Activated CD8-positive, alpha-beta memory T cell treated with anti-CD3 and anti-CD28 coated beads for 4 hours (primary cell): ENCODE measurements at regions not wholly inside any gene's neighbourhood (a gene's known extent, or its start where the extent isn't known, plus 50 kb on each side); places are given as distances from the start of the nearest gene placed in this dataset.
"Not testable (repeated sequence)": the region's sequence is repeated elsewhere in the genome, so short reads cannot be mapped to it uniquely, and the experiment has no call there.

Source experiments
- DNase-seq, 2 donors: peaks; one replicate each; pipeline ENCODE4 v3.0.0-alpha.2; 2020; ENCODE audit warnings: low read depth in 2 of 2

DNA sequence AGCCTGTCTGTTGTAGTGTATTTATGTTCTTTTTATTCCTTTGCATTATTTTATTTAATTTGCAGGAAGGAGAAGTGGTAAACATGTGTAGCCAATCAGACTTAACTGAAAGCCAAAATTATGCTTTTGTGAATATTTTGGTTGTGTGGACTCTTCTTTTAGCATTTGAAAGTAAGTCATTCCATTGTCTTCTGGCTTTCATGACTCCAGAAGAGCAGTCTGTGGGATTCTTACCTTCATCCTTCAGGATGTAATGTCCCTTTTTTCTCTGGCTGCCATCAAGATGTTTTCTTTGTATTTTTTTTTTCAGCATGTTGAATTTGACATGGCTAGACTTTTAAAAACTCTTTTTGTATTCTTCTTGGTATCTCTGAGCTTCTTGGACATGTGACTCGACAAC lies 895.2 kb upstream of the ZEB2 start:
- DNase-seq: no peak

- DNase-seq: no peak
Measured at GRCh38 chr2:145413261-145414030, 893.5 kb upstream of the ZEB2 start.

GRCh38 chr2:145412155-145412554 lies 892.2 kb upstream of the ZEB2 start:
- no peak for DNase-seq

DNA sequence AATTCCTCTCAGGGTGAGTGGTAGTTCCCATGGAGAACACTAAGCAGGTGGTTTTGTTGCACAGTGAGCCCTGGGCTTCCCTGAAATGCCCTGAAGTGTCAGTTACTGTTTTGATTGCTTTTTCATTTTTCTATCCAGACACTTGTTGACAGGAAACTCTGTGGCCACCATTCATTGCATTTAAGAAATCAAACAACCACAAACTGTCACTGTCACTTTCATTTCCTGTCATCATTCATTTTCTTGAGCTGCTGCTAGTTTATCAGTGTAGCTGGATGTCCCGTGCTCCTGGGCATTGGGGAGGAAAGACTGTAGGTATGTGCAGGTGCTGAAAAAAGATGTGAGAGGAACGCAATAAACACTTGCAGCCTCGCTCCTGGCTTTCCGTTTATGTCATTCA lies 891.6 kb upstream of the ZEB2 start:
- no peak for DNase-seq

- DNase-seq: no peak
Measured at GRCh38 chr2:145410086-145410485, 890.2 kb upstream of the ZEB2 start.

DNA sequence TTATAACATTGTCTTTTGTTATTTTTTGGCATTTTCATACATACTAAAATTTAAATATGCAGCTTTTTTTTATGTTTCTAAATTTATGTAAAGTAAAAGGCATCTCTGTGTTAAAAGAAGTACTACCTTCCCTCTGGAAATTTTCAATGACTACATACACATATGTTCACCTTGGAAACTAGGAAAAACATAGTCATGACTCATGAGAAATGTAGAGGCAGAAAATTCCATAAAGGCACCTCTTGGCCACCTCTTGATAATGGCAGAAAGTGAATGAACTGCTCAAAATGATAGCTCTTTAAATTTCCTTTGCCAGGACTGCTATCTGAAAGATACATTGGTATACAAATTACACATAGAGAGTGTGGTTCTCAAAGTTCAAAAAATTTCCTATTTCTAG lies 889.1 kb upstream of the ZEB2 start:
- DNase-seq: no peak

GRCh38 chr2:145404690-145405089 lies 884.8 kb upstream of the ZEB2 start:
- DNase-seq: no peak

- DNase-seq: no peak
Measured at GRCh38 chr2:145402706-145403277, 882.9 kb upstream of the ZEB2 start.

DNA sequence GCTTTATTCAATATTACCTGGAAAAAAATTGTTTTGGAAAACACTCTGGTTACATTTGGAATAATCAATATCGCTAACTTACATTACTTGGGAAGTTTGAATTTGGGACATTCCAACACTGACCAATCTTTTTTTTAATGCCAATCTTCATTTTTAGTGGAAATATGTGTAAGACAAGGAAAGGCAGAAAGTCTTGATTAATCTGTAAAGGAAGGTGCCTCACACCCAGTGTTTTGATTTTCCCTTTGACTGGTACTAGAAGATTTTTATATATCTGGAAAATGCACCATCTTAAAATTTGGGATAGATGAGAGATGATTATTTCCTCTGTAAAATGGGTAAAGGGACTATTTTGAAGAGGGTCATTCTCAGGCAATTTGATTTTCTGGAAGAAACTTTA lies 879.2 kb upstream of the ZEB2 start:
- DNase-seq: no peak

DNA sequence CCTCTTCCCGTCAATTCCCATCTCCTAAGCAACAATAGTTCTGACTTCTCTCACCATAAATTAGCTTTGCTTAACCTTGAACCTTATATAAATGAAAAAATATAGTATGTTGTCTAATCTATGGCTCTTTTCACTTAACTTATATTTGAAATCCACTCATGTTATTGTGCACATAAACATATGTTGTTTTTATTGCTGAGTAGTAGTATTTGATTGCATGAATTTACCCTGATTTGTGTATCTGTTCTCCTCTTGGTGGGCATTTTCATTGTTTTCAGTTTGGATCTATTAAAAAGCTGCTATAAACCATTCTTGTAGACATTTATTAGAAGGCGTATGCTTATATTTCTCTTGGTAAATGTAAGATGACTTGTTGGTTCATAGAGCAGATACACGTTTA lies 874.3 kb upstream of the ZEB2 start:
- no peak for DNase-seq

DNA sequence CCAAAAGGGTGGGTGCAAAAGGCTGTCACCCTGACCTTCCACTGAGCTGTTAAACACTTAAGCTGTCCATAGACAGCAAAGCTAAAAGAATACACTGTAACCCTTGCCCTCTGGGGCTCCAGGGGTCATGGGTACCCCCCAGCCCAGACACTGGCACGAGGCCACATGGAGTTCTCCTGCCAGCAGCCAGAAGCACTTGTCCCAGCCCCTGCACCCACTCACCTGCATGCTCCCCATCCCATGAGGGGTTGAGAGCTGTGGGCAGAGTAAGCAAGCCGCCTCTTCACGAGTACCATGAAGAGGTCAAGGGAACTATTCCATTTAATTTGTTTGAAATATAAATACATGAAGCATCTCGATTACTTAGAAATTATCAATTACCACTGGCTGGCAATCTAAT lies 867.1 kb upstream of the ZEB2 start:
- no peak for DNase-seq

DNA sequence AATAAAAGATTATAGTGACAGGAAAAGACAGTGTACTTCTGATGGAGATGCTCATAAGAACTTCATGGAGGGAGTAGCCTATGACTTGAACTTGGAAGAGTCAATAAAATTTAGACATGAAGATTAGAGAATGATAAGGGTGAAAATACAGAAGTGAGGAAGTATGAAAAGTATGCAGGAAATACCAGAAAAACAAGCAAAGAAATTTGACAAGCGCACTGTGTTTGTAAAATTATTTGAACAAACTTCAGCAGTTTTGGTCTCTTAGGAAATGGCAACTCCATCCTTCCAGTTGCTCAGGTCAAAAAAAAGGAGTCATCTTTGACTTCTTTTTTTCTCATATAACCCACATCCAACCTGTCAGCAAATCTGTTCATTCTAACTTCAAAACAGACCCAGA lies 864.0 kb upstream of the ZEB2 start:
- DNase-seq: no peak

DNA sequence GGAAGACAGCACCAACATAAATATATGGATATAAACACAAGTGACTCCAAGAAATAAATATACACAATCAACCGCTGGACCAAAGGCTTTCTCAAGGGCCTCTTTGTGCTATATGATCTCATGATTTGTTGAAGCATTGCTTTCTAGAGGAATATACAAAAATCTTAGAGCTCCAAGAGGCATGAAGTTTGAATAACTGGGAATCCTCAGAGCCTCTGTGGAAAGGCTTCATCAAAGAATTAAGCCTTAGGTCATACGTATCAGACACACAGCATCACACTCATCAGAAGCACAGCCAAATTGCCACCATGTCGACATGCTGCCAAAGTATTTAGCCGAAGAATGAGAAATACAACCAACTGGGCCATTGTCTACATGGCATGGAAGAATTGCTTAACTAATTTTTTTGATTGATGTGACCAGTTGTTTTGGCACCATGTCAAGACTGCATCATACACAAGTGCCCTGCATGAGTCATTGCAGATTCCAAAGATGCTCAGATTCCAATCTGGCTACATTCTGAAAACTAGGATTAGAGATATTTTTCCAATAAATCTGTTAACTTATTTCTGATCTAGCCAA lies 860.6 kb upstream of the ZEB2 start:
- no peak for DNase-seq

GRCh38 chr2:145379934-145380333 lies 860.0 kb upstream of the ZEB2 start:
- DNase-seq: no peak

GRCh38 chr2:145374165-145374564 lies 854.2 kb upstream of the ZEB2 start:
- no peak for DNase-seq

DNA sequence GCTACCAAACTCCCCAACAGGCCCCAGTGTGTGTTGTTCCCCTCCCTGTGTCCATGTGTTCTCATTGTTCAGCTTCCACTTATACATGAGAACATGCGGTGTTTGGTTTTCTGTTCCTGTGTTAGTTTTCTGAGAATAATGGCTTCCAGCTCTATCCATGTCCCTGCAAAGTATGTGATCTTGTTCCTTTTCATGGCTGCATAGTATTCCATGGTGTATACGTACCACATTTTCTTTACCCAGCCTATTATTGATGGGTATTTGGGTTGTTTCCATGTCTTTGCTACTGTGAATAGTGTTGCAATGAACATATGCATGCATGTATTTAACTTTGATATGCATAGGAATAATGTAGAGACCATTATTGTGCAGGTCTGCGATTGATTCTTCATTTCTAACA lies 847.4 kb upstream of the ZEB2 start:
- not testable (repeated sequence) for DNase-seq

DNA sequence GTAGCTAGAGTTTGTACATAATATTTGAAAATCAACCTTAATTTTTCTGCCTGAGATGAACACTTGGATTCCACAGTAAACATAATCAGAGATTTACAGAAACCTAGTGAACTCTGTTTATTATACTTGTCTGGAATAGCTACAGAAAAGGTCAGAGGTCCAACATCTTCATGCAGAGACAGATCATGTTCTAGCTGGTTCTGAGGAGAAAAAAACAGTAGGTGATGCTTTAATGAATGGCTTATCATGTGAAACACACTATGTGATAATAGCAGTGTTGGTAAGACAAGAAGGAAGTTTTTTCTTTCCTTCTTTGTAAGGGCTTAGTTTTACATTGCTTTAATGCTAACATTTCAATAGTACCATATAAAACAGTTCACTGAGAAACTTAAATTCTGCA lies 846.4 kb upstream of the ZEB2 start:
- no peak for DNase-seq

GRCh38 chr2:145360129-145360790 lies 840.3 kb upstream of the ZEB2 start:
- DNase-seq: no peak

DNA sequence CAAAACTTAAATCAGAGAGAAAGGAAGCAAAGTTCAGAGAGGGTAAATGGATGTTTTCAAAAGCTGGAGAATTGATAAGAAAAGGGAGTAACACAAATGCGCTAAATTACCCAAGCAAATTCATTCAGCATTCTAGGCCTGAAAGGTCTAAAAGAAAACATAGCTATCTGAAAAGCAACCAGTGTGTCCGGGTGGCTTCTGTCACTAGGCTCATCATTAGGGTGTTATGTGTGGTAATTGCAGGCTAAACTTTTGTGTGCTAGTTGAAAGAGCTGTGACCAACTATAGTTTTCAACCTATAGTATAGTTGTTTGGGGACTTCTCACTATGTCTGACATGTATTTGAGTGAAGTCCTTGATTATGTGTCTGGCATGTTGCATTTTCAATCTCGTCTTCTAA lies 839.6 kb upstream of the ZEB2 start:
- no peak for DNase-seq

GRCh38 chr2:145356056-145356455 lies 836.1 kb upstream of the ZEB2 start:
- DNase-seq: no peak

- no peak for DNase-seq
Measured at GRCh38 chr2:145352484-145352883, 832.6 kb upstream of the ZEB2 start.

DNA sequence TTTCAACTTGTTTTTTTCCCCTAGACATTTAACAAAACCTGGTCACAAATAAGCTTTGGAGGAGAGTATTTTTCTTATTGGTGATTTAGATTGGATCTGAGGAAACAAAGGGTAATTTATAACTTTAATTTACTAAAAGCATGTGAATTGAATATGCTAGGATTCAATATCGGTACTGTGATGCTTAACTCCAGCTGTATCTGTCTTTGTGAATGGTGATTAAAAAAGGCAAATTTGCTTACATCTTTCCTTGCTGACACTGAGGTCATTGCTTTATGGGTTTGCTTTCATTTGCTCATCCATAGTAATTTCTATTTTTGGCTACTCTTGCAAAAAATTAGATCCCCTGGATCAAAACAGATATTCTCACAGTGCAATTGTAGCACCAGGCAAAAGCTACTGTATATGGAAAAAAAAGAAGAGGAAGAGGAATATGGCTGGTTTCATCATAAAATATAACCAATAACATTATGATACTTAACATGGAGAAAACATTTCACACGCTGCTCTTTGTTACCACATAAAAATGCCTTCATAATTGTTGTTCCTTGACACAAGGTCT lies 832.0 kb upstream of the ZEB2 start:
- DNase-seq: no peak

GRCh38 chr2:145350011-145350410 lies 830.1 kb upstream of the ZEB2 start:
- DNase-seq: no peak
